OCI-LY3 (cell line): ENCODE measurements at regions not wholly inside any gene's neighbourhood (a gene's known extent, or its start where the extent isn't known, plus 50 kb on each side); places are given as distances from the start of the nearest gene placed in this dataset.

ENCODE experiments used
- CTCF ChIP-seq: fragments of 200-600, 300-600 bp; sonication (generic); IDR thresholded peaks from 2 replicates; pipeline ENCODE4 v1.5.1; 2014; ENCODE audit warnings: antibody characterized with exemption, low read length, low read depth
- EZH2phosphoT487 ChIP-seq: fragments of 200-600 bp; shearing (Covaris generic); IDR thresholded peaks from 2 replicates; pipeline ENCODE4 v1.6.1; 2018; ENCODE audit warnings: antibody characterized with exemption, mixed run types, low read depth

- TF ChIP-seq CTCF (no peak), EZH2phosphoT487 (no peak)
Observed at GRCh38 chr2:142306131-142306530, 175.3 kb upstream of the LRP1B start.
